HG02870 (cell line): ENCODE measurements at regions not wholly inside any gene's neighbourhood (a gene's known extent, or its start where the extent isn't known, plus 50 kb on each side); places are given as distances from the start of the nearest gene placed in this dataset.

Source experiments
- ATAC-seq: cut with Tn5 transposase; IDR thresholded peaks from one replicate; pipeline ENCODE4 v1.9.1; 2021; ENCODE audit warnings: mild to moderate bottlenecking, moderate library complexity; ENCODE audit not compliant: unreplicated experiment

DNA sequence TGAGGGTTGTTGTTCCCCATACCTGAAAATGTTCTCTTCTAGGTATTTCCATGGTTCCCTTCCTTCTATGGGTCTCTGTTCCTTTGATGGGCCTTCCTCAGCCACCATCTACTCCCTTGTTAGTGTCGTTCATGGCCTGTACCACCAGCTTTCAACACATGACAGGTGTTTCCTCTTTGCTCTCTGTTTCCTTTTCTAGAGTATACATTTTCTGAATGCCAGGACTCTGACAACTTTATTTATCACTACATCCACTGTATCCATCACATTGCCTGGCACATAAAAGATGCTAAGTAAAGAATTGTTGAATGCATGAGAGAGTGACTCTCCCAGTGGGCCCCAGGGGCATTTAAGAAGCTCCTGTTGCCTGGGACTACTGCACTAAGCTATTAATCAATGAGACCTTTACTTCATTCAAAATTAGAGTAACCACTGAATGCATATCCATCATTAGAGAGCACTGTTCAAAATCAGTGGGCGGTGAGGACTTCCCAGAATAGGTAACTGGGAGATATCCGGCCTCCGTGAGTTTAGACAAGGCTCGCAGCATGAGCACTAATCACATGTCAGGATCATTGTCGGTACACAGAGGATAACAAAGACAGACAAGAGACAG is 255.0 kb downstream of the CBLN1 start:
- no peak for ATAC-seq

DNA sequence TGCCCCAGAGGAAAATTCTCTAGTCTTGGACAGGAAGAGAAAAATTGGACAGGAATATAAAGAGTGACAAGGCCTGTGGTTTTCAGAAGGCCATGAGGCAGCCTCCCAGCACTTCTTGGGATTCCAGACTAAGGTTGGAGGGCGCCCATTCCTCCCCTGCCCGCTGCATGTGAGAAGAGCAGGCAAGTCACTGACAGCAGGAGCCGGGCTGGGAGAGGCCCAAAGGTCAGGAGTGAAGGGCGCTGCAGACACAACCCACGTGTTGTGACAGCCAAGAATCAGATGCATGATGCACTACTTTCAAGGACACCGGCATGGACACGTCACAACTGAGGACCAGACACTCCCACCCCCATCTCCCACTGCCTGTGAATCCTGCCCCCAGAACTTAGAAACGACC is 256.7 kb downstream of the CBLN1 start:
- no peak for ATAC-seq

DNA sequence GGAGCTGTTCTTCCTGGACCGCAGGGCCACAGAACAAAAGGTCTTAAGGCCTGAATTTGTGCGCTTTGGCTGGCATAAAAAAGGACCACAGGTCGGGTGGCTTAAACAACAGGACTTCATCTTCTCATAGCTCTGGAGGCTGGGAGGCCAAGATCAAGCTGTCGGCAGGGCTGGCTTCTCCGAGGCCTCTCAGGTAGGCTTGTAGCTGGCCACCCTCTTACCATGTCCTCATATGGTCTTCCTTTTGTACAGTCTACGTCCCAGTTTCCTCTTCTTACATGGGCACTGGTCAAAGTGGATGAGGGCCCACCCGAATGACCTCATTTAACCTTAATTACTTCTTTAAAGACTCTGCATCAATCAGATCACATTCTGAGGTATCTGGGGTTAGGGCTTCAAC is 257.6 kb downstream of the CBLN1 start:
- ATAC-seq: no peak

DNA sequence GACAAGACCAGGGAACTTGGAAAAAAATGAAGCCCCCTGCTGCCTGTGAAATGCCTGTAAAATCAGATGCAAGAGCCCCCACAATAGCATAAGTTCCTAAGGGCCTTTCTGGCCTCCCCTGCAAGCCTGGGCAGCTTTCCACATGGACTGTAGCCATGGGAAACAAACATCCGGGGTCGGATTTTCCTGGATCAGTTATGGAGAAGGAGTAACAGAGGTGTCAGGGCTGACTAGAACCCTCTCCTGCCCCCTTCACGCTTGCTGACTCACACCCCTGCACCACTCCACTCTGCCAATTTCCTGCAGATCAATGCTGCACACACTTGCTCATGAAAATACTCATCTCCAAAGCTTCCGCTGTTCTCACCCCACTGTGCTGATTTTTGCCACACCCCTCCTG is 258.6 kb downstream of the CBLN1 start:
- ATAC-seq: no peak

DNA sequence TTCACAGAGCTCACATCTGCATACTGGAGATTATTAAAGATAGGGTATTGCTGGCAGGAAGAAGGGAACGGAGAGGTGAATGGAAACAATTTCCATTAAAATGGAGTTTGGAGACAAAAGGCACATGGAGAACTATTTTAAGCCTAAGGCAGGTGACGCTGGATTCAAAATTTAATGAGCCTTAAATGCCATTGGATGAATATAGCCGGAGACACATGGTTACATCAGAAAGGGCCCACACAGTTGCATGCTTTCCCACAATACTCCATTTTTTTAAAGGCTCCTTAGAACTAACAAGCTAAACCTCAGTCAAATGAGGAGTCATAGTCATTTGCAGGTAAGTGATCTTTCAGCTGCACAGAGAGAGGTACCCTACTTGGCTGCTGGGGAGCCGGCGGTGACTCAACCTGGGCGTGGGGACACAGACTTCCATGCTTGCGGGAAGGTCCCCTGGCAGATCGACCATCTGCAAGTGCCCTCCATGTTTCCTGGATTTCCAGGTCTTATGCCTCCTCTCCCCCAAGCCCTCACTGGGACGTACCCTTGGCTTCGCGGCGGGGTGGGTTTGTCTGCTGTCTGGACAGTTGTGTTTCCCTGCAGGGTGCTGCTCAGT is 259.2 kb downstream of the CBLN1 start:
- ATAC-seq: no peak

DNA sequence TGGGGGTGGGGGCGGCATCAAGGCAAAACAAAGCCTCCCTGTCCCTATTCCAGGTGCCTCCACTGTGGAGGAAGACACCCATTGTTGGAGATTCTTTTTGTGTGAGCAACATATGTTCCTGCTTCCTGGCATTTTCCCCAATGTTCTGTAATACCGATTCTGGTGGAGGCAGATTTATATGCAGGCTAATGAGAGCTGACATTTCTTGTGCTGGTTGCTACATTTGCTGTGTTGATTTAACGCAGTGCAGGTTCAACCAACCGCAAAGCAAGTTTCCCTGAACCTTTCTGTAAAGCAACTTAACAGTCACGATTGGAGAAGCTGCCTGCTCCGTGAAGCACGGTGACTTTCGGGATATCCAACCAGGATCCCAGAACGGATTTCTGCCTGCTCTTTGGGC is 260.5 kb downstream of the CBLN1 start:
- ATAC-seq: no peak

DNA sequence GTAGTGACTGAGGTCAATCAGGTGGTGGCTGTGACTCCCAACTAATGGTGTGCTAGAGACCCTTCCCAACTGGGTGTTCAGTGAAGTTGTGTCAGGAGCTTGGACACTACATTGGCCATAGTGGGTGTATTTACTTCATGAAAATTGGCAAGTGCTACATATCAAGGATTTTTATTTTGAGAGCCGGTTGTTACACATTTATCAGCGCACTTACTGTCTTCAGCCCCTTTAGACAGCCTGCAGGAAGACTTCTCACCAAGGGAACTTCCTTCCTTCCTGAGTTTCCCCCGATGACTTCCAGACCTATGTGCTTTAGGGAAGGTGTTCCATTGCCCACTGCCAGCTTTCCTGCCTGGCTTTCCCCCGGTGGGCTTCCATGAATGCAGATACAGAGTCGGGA is 261.2 kb downstream of the CBLN1 start:
- ATAC-seq: no peak

DNA sequence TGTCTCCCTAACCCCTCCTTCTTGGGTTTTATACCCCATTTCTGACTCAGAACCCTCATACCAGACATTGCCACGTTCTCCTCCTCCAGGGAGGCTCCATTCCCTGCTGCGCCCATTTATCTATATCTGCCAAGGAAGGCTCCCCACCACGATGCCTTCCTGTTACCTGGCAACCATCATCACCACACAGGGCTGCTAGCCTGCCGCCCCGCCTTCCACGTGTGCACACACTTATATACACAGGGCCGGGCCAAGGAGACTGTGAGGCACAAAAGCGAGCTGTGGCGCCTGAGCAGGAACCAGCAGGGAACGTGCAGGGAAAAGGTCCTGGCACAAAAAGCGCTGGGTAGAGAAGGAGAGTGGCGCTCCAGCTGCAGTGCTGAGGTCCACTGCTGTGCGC is 261.8 kb downstream of the CBLN1 start:
- no peak for ATAC-seq

DNA sequence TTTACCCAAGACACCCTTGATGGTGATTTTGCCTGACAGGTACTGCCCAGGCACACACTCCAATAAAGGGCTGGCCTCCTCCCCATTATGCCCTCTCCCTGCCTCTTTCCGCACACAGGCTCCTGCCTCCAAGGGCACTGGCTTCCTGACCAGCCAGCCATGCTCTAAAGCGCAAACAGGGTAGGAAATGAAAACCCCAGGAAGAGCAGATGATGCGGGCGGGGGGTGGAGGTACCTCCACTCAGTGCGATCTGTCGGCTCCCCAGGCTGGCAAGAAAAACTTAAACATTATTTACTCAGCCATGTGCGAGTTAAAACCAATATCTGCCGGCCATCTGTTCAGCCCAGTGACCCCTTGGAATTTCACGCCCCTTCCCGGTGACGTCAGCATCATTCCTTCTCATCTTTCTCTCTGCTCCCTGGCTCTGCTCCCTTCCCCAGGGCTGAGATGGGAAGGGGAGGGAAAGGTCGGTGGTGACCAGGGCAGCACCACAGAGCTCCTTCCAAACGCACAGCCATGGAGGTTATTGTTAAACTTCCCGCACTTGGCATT is 262.5 kb downstream of the CBLN1 start:
- no peak for ATAC-seq

DNA sequence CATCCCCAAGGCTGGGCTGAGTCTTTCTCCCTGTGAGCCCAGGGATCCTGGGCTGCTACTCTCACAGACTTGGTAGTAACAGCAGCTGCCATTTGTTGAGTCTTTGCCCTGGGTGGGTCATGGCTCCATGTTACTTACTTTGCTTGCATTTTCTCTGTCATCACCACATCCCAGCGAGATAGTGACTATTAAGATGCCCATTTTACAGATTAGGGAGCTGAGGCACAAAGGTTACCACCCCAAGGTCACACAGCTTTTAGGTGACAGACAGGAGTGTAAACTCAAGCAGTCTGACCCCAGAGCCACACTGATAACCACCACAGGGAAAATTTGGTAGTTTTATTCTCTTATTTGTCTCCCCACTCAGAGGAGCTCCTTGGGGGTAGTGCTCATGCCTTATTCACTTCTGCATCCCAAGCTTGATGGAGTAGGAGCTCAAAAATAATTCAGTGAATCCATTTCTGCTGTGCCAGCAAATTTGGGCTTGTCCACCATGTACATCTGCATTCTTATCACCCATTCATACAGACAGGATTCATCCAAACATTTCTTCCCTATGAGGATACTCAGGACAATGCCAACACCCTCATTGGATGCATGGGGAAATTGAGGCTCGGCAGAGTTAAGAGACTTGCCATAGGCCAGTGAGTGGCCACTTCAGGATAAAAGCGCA is 263.2 kb downstream of the CBLN1 start:
- no peak for ATAC-seq

DNA sequence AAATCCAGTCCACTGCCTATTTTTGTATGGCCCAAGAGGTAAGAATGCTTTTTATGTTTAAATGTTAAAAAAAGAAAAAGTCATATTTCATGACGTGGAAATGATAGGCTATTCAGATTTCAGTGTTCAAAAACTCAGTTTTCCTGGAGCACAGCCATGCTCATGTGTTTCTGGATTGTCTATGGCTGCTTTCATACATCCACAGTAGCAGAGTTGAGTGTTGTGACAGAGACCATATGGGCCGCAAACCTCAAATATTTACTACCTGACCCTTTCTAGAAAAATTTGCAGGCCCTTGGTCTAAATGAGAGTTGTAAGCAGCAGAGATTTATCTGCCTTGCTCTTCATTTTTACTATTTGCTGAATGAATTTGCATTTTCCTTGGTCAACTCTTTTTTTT is 264.1 kb downstream of the CBLN1 start:
- ATAC-seq: no peak

DNA sequence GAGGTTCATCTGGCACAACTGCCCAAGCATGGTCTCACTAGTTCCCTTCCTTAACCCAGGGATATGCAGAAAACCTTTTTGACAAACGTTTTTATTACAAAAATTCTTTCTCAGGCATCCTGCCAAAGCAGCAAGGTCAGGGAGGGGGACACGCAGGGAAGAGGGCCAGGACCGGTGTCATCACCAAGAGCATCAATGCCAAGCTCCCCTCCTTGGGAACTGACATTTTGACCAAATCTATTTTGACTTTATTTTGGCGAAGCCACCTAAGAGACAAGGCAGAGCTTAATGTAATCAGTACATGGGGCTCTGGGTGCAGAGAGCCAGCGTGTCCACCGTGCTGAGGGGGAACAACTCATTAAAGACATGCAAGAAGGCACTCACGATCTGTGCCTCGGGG is 265.2 kb downstream of the CBLN1 start:
- ATAC-seq: no peak

DNA sequence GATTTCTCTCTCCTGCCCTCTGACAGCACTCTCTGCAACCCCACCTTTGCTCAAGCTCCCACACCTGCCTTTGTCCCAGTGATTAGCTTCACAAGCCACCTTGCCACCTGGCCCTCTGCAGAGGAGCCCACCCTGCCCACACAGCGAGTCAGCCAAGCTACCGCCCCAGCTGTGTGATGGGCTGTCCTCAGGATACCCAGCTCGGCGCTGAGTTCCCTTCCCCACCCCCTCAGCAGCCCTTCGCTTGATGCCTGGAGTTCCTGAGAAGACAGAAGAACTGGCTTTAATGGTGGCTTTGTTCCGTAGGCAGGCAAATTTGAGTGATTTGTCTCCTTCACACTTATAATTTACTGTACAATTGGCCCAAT is 266.4 kb downstream of the CBLN1 start:
- no peak for ATAC-seq

DNA sequence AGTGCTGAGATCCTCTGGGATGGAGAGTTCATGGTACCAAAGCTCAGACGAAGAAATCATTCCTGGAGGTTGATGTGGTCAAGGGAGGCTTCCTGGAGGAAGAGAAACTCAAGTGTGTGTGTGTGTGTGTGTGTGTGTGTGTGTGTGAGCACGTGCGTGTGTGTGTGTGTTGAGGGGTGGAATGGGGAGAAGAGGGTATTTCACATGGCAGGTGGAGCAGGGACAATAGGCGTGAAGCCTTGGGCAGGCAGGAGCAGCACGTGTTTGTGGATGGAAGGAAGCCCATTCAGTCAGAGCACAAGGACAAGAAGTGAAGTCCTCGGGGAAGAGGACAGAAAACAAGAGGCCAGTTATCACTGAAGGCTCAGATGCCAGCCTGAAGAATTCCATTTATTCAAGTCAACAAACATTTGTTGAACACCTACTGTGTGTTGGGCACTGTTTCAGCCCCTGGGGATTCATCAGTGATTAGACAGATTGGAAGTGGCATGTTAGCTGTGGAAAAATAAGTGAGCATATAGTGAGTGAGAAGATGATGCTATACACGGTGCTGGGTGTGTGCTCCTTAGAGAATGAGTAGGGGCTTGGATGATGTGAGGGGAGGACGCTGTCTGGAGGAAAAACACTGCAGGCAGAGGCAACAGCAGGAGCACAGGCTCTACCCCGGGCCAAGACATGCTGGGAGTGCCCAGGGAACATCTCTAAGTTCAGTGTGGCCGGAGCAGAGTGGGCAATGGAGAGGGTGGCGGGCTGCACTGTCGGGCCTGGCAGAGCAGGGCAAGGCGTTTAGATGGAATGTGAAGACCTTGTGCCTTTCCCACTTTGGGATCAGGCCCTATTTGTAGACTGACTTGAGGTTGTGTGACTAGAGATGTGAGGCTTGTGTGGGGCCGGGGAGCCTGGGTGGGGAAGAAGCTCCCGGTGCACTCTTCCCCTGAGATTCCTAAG is 267.1 kb downstream of the CBLN1 start:
- no peak for ATAC-seq

DNA sequence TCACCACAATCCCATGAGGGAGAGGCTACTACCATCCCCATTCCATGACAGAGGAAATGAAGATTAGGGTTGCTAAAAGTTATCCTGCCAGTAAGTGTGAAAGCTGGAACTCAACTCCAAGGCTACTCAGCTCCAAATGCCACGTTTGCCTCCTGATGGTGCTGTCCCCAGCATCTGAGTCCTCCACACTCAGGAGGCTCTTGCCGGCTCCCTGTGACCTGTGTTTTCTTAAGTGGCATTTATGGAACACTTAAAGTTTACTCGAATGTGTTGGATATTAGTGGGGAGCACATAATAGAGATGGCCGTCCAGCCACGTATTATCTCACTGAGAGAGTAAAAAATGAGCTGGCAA is 267.9 kb downstream of the CBLN1 start:
- no peak for ATAC-seq

DNA sequence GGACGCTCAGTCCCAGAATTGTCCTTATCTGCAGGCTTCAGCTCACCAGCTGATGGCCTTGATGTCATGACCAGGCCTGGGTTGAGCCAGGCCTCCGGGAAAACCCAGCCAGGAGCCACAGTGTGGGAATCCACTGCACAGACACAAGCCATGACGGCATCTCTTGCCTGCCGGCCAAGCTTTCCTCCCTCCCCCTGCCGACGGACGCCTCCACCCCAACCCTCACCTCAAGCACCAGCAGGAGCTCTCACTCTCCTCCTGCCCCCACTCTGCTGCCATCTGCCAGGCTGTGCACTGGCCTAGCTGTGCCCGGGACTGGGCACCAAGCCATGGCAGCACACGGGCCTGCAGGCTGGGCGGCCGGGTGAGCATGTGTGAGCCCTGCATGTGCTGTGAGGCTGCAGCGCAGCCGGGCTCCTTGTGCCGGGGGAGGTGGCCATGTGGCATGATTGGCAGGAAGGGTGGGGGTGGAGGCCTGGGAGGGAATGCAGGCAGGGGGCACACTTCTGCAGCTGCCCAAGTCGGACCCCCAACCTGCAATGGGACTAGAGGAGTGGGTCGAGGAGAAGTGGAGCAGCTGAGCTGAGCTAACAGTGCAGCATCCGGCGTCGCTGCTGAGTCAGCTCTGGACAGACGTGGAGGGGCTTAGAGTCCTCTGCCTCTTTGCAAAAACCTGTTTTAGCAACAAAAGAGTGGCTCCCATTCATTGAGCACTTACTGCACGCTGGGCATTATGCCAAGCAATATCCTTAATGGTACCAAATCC is 268.5 kb downstream of the CBLN1 start:
- no peak for ATAC-seq

DNA sequence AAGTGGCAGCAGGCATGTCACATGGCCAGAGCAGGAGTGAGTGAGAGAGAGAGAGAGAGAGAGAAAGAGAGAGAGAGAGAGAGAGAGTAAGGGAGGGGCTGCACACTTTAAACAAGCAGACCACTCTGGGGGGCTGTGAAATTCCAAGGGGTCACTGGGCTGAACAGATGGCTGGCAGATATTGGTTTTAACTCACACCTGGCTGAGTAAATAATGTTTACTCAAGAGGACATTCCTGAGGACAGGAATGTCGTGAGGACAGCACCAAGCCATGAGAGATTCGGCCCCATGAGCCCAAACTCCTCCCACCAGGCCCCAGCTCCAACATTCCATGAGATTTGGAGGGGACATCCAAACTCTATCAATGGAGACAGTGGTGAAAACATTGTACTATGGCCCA is 269.7 kb downstream of the CBLN1 start:
- ATAC-seq: no peak

DNA sequence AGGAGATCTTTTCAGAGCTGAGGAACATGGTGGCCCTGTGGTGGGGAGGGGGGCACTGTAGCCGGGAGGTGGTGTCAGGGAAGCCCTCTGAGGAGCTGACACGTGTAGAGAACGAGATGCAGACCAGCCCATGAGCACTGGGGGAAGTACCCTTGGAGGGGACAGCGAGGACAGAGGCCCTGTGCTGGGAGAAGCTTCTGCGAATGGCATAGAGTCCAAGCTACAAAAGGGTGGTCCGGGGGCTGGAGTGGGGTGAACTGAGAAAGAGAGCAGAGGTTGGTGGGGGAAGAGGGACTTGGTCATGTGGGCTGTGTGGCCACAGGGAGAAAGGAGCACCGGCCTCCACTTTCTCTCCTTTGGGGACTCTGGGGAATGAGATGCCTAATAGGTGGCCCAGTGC is 270.8 kb downstream of the CBLN1 start:
- no peak for ATAC-seq

DNA sequence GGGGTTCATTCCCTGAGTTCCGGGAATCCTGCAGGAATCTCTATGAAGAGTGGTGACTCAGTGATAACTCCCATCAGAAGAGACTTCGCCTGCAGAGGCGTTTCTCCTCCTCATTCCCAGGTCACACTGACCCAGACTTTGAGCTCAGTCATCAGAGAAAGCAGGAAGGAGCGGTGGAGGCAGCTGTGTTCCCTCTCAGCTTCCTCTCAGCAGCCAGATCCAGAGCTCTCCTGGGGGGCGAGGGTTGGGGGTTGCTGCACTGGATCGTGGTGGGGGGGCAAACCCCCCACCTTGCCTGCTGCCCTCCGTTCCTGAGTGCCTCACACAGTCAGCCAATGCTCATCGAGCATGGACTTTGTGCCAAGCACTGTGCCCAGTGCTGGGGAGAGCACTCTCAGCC is 271.2 kb downstream of the CBLN1 start:
- no peak for ATAC-seq

DNA sequence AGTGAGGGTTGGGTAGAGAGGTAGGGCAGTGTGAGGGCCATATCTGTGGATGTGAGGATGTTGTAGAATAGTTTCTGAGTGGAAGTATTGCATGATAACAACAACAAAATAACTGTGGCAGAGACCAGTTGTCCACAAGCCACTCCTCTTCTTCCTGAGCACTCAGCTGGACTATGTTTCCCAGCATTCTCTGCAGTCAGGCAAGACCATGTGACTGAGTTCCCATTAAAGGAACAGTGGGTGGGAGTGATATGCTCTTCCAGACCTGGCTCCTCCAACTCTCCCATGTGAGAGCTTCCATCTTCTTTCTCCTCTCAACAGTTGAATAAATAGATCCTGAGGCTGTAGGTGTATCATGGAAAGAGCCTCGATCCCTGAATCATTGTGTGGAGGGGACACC is 272.4 kb downstream of the CBLN1 start:
- no peak for ATAC-seq

DNA sequence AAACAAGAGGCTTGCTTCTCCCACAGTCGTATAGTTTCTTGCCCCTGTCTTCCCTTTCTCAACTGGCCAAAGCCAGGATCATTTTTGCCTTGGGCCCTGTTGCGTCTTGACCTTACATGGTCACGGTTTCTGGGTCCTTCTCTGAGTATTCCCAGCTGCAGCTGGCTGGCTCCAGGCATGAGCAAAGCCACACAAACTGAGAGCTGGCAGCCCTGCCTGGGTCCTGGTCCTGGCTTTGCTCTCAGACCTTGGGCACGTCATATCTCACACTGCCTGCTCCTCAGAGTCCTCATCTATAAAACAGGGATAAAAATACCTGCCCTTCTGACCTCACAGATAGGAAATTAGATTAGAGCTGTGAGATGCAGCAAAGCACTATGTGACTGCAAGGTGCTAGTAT is 277.6 kb downstream of the CBLN1 start:
- ATAC-seq: no peak
